HG03280 (cell line): ENCODE measurements at regions not wholly inside any gene's neighbourhood (a gene's known extent, or its start where the extent isn't known, plus 50 kb on each side); places are given as distances from the start of the nearest gene placed in this dataset.
A peak's percentile ranks its signal among the peaks of the same experiment; 100 is the strongest.

Experiments used
- ATAC-seq: cut with Tn5 transposase; IDR thresholded peaks from one replicate; pipeline ENCODE4 v1.9.1; 2021; ENCODE audit warnings: mild to moderate bottlenecking, moderate library complexity; ENCODE audit not compliant: unreplicated experiment

DNA sequence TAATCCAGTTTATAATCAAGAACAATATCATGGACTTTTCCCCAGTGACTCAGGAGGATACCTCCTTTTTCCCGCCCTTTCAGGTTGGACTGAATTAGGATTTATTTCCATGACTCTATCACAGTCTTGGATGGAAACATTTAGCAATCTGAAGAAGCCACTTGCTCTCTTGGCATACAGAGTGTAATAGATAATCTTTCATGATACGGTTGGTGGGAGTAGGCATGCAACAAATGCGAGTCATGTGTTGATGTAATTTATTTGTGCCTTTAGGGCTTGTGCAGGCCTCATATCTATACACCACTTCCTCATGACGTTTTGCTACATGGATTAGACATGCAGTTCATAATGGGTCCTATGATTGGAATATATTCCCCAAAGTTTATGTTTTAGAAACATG, 54.2 kb upstream of the MCTP2 start:
- no peak for ATAC-seq

DNA sequence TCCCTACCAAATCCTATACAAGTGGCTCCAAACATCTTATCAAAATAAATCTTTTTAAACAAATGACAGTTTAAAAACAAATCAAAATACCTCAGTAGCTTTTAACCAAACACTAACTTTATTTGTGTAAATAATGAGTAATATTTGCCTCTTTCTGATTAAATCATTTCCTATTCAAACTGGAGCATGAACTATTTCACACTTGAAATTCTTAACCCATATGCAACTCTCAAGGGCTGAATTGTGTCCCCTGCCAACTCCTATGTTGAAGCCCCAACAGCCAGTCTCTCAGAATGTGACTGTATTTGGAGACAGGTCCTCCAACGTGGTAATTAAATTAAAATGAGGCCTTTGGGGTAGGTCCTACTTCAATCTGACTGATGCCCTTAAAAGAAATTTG, 55.9 kb upstream of the MCTP2 start:
- ATAC-seq = no peak

DNA sequence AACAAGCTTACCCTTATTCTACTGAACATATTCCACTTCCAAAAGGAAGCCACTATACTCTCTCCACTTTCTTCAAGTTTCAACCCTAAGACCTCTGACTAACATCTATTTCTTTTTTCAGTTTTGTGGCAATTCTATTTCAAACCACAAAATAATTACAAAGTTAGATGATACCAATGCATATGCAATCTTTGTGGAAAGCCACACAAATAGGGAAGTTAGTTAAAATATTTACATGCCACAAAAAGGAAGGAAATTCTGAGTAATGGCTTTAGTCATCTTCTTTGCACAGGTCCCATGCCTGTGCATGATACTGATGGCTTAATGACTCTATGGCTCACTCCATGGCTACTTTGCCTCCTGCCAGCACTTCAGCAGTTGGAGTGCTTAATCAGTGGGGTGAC, 57.0 kb upstream of the MCTP2 start:
- no peak for ATAC-seq

DNA sequence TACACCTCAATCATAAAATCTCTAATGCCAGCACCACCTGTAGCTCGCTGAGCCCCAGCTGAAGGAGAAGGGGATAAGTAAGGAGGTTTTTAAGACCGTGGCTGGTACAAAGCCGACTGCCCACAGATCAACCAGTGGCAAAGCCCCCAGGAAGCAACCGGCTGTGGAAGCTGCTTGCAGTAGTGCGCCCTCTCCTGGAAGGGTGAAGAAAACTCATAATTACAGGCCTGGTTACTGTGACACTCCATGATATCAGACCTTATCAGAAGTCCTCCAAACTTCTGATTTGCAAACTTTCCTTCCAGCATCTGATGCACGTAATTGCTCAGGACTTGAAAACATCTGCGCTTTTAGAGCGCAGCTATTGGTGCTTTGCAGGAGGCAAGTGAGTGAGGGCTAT, 63.1 kb upstream of the MCTP2 start:
- no peak for ATAC-seq

DNA sequence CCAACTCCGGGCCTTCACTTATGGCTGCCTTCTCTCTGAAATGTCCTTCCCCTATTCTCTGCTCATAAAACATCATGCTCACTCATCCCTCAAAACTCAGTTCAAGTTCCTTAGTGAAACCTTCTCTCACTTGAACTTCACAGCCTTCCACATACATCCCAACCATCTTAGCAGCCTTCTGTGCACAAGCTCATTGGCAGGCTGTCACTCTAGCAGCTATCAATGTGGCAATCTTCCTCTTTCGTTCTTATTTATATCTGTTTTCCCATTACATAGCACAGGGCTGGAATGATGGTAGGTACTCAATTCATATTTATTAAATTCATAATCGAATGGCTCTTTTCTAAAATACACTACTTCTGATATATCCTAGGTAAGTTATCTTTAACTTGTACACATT, 66.4 kb upstream of the MCTP2 start:
- ATAC-seq = no peak

DNA sequence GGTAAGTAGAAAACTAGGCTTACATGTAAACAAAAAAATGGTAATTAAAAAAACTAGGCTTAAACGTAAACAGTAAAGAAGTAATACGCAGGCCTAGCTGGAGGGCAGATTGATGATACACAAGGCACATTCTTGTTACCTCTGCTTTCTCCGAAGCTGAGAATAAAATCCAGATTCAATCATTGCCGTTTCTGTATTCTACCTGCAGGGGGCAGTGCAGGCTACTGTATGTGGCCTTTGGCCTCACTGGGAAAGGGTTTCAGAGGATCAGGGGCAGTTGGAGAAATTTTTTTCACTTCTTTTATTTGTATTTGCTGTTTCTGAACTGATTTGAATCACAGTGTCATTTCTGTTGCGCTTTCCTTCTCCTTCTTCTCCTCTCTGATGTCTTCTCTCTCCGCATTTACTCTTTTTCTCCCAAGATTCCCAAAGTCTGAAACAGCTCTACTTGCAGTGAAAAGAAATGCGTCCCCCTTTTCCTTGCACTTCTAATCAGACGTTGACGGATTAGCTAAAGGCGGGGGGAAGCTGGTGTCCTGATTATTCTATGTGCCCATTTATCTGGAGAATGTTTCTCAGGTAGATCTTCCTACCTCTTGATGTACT, 67.1 kb upstream of the MCTP2 start:
- ATAC-seq = peak; percentile 59

DNA sequence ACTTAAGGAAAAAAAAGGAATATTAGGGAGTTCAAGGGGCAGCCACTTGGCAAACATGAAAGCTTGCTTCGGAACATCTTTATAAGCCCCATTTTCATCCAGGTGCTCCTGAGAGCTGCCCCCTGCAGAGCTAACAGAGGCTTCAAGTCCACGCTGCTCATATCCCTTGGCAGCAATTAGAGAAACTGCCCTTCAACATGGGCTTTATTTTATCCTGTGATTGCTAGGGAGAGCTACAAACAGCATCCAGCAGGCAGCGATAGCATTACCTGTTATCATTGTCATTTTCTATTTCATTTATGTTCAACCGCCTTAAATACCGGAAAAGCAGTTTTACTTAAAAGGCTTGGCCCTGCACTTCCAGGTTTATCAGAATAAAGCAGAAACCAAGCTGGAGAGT, 68.4 kb upstream of the MCTP2 start:
- ATAC-seq = no peak

DNA sequence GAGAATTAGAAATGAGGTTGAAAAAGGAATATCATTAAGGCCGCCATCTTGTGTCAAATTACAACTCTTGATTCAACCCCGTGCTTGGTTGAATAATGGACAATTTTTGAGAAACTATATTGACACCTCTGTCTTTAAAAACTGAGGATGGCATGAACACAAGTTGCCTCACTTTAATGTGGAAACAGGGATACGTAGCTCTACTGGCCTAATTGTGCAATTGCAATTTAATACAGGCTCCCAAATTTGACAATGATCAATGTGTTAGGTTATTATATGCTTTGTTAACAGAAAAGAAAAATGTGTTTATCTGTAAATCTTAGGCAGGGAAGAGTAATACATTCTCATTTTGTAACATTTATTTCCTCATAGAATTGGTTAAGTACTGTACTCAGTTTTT, 77.1 kb upstream of the MCTP2 start:
- ATAC-seq = no peak

DNA sequence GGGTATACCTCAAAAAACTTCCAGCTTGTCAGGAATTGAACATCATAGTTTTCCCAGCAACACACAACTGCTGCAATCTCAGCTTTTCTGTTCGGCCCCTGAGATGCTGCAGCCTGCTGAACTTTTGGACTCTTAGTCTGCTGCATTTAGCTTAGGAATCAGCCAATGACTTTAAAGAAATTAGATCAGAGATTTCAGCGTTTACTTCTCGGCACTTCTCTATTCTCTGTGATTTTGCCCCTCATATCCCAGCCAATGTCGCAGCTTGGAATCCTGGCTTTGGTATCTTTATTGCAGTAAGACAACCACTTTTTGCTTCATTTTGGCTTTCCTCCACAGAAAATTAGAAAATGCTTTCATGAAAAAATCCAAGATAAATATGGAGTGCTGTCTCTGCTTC, 86.3 kb upstream of the MCTP2 start:
- ATAC-seq = no peak

DNA sequence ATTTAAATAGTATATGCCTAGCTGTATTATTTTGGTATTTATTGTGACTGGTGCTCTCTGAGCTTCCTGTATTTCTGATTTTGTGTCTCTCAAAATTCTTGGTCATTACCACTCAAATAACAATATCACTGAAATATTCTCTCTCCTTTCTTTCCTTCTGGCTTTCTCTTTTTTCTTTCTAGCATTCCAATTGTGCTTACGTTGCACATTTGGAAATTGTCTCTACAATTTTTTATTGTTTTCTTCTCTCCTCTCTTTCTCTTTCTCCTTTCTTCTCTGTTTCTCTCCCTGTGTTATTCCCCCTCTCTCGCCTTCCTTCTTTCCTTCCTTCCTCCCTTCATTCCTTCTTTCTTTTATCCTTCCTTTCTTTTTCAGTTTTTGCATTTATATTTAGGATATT, 89.6 kb upstream of the MCTP2 start:
- no peak for ATAC-seq

DNA sequence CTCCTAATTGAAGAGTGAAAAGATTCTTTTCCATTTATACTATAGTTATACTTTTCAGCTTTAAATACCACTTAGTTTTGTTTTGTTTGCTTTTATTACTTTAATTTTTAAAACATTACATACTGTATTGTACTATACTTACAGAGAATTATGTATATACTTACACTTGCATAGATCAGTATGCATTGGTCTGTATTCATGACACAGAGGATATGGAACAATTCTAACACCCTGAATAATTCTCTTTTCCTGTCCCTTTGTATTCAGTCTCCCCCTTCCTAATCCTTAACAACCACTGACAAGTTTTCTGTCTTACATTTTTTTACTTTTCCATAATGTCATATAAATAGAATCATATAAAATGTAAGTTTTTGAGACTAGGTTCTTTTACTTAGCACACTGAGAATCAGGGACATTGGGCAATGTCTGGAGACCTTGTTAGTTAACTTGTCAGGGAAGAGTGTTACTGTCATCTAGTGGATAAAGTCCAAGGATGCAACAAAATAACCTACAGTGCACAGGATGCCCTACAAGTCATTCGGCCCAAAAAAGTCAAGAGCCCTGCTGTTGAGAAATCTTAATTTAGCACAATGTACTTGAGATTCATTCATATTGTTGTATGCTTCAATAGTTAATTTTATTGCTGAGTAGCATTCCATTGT, 95.7 kb upstream of the MCTP2 start:
- ATAC-seq = no peak

DNA sequence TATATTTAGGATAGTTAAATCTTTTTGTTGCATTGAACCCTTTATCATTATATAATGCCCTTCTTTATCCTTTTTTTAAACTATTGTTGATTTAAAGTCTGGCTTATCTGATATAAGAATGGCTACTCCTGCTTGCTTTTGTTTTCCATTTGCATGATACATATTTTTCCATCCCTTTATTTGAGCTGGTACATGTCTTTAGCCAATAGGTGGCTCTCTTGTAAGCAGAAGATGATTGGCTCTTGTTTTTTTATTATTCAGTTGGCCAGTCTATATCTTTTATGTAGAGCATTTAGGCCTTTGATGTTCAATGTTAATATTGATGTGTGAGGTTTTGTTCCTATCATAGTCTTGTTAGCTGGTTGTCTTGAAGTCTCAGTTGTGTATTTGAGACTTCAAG, 99.5 kb upstream of the MCTP2 start:
- no peak for ATAC-seq

DNA sequence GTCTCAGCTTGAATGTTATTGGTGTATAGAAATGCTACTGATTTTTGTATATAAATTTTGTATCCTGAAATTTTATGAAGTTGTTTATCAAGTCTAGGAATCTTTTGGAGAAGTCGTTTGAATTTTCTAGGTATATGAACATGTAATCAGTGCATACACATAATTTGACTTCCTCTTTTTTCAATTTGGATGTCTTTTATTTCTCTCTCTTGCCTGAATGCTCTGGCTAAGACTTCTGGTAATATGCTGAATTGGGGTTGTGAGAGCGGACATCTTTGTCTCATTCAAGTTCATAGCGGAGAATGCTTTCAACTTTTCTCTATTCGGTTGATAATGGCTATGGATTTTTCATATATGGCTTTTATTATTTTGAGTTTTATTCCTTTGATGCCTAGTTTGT, 100.9 kb upstream of the MCTP2 start:
- no peak for ATAC-seq

DNA sequence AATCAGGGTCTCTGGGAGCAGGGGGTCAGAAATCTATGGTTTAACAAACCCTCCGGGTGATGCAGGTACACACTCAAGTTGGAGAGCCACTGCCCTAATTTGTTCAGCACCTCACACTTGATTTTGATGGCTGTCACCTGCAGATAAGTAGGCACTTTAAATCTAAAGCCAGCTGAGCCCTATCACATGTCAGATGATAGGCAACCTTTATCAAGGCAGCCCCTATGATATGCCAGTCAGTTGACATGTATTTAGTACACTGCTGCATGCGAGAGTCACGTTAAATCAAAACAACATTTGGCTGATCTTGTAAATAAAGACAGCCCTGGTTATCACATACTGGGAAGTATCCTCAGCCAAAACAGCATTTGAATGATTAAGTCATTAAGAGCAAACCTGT, 104.4 kb upstream of the MCTP2 start:
- no peak for ATAC-seq

DNA sequence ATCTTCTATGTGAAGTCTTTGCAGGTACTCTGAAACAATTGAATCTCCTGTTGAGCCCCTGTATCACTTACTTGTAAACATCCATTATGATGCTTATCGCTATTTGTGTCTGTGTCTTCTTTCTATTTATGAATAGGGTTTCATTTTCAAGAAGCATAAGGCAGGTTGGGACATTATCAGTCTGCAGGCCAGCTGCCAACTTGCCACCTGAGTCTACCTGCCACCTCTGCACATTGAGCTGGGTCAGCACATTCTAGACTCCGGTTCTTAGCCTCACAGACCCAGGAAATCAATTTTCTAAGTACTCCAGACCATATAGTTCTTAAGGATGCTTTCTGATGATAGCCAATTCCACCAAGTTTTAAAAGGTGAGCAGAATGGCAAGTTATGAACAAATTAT, 105.7 kb upstream of the MCTP2 start:
- ATAC-seq = no peak

DNA sequence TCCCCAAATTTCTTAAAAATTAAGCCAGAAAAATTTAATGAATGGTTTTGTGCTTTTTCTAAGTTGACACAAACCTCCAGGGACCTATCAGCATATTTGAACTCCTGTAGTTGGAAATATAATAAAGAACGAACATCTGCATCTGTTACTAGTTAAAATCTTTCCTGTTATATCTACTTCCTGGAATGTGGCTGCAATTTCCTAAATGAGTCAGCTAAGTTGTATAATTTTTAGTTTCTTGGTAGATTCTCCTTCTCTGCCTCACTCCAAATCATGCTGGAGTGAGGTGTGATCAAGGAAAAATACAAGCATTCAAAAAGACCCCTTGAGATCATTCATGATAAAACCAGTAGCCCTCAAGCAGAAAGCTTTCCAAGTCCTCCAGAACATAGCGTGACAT, 106.2 kb upstream of the MCTP2 start:
- no peak for ATAC-seq

DNA sequence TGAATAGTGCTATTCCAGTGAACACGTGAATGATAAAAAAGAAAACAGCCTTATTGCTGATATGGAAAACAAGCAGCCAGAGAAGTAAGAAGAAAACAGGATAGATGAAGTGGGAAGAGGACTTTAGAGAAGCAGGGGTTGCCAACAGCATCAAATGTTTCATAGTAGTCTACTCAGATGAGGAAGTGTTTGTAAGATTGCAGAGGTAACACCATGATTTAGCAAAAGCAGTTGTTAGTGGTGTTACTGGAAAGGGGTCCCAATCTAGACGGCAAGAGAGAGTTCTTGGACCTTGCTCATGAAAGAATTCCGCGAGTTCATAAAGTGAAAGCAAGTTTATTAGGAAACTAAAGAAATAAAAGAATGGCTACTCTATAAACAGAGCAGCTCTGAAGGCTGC, 108.8 kb upstream of the MCTP2 start:
- no peak for ATAC-seq

DNA sequence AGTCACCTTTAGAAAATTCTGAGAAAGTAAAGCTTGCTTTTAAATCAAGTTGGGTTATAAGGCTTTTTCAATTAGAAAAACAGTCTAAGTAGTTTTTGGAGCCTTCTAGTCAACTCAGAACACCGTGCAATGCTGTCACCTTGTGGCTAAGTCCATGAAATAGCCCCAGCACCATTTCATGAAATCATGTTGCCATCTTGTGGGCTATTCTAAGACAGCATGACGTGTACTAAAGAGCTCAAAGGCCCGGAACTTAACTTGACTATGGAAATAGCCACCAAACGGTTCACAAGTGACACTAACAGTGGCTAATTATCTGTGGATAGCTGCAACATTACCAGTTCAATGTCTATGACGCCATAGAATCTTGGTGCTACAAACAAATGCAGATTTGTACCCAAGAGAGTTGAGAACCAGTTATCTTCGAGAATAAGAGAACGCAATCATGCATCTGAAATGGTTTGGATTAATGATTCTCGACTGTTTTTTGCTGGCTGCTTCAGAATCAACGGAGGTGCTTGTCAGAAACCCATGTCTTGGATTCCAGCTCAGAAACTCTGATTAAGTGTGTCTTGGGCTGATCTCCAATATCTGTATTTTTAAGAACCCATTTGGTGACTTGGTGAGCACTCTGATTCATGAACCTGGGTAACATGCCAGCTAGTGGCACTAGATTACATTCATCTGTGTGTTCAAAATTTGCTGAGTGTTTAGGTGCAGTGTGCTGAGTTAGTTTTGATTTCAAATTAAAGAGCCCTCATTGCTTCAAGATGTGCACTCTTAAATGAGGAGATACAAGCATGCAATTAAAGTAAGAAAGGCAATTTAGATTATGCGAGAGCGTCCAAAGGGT, 111.2 kb upstream of the MCTP2 start:
- peak; percentile 100 for ATAC-seq

DNA sequence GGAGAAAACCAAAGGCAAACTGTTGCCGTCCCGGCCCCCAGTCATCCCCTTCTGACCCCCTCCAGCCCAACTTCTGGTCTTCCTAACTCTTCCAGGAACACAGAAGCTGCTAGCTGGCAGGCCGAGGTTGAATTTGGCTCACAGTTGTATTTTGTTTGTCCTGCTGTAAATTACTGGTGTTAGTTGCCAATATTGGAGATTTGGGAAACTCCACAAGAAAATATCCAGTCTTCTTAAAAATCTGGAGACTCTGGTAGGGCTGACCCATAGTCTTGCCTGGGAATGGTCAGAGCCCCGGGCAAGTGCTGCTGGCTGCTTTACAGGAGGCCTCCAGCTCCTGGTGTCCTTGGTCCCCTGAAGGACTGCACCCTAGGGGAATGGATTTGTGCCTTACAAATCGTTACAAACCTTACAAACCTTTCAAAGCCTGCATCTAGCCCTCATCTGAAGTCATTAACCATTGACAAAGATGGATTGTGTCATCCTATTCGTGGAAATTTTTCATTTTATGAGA, 112.0 kb upstream of the MCTP2 start:
- no peak for ATAC-seq

DNA sequence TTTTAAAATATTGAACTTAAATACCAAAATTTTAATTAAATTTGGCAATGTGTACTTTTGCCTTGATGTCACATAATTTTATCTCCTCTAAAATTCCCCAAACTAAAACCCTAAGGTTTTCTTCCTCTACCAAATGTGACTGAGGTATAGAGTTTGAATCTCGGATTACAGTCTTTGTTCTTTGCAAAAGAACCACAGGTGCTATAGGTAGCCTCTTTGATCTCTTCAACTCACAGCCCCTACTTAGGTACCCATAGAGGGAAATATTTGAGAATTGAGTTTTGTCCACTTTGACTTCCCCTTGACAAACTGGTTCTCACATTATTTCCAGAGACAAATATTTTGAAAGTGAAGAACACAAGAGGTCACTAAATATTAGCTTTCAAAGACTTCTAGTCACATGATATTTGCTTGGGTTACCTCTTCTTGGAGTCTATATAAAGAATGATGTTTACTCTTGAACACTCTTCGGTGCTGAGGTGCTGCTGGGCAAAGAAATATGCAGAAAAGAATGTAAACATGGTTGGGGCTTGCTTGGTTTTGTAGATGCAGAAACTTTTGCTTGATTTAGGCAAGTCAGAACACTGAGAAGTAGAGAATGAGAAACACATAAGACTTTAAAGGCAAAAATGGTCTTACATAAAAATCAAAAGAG, 120.8 kb upstream of the MCTP2 start:
- ATAC-seq = no peak

DNA sequence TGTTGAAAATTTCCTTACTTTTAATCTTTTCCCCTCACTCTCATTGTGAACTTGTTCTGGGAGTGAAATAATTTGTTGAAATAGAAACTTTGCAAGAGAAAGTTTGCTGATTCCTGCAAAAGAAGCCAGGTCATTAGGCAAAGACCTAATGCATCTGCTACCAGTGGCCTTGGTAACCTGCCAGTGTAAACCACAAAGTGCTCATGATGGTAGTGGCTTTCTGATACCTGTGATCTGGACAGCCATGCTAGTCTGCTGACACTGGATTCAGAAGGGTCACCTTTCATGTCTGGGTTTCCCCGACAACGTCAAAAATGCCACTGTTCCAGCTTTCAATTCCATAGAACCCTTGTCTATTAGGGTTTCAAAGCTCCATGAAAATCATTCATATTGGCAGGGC, 123.7 kb upstream of the MCTP2 start:
- ATAC-seq = no peak

DNA sequence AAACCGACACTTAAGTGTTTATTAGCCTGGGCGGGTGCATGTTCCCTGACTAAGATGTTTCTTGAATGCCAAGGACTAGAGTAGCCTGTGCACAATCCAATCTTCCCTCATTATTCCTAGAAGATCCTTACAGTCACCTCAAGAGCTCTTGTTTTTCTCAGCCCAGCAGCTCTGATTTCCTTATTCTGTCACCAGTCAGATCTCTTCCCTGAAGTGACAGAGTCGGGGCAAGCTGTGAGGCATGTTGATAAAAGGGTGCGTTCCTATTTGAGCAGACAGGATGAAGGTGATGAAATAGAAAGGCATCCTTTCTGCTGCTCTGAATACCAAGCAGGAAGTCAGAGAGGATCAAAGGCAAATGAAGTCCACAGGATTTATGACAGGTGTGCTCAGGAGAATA, 125.6 kb upstream of the MCTP2 start:
- no peak for ATAC-seq
